Gastroesophageal sphincter (tissue), 4 donors: ENCODE measurements at regions not wholly inside any gene's neighbourhood (a gene's known extent, or its start where the extent isn't known, plus 50 kb on each side); places are given as distances from the start of the nearest gene placed in this dataset.

Experiments
- ATAC-seq: fragments of 150-250 bp; one replicate; pipeline ENCODE4 v1.9.1; 2016; ENCODE audit warnings: mild to moderate bottlenecking, moderate library complexity
- H3K27ac ChIP-seq, 4 donors: fragments of 200-600 bp; sonication (generic) in 3 of 4; 1 replicate in 3 of 4; 2 replicates in 1 of 4; pipeline ENCODE4 v1.5.1; 2016 to 2019
- H3K27me3 ChIP-seq: fragments of 200-600 bp; sonication (generic); one replicate; pipeline ENCODE4 v1.5.1; 2019
- H3K36me3 ChIP-seq, 2 donors: fragments of 200-600 bp; sonication (generic); one replicate each; pipeline ENCODE4 v1.5.1; 2019; ENCODE audit warnings: control low read depth in 1 of 2
- H3K4me1 ChIP-seq, 3 donors: fragments of 200-600 bp; sonication (generic); 1 replicate in 2 of 3; 2 replicates in 1 of 3; pipeline ENCODE4 v1.5.1; 2016 to 2019; ENCODE audit warnings: control low read depth in 2 of 3
- H3K4me3 ChIP-seq, 2 donors: fragments of 200-600 bp; sonication (generic); one replicate each; pipeline ENCODE4 v1.5.1; 2019; ENCODE audit warnings: mild to moderate bottlenecking in 1 of 2, moderate library complexity in 1 of 2
- H3K9me3 ChIP-seq, 3 donors: fragments of 200-600 bp; sonication (generic); one replicate each; pipeline ENCODE4 v1.5.1; 2017 to 2019; ENCODE audit warnings: control low read depth in 2 of 3
- EP300 ChIP-seq: sonication (generic); formaldehyde crosslinking; IDR thresholded peaks from one replicate; pipeline ENCODE4 v1.6.1; 2017; ENCODE audit warnings: antibody characterized with exemption, mild to moderate bottlenecking
- POLR2A ChIP-seq, 2 donors: fragments of 450-650 bp; IDR thresholded peaks; one replicate each; pipeline ENCODE4 v1.6.1; 2017; ENCODE audit warnings: antibody characterized with exemption in 2 of 2, mild to moderate bottlenecking in 2 of 2, moderate library complexity in 1 of 2
- POLR2AphosphoS5 ChIP-seq: sonication (generic); formaldehyde crosslinking; IDR thresholded peaks from one replicate; pipeline ENCODE4 v1.6.1; 2017; ENCODE audit warnings: antibody characterized with exemption
- WGBS, 2 donors: methylation state at CpG; one replicate each; pipeline ENCODE4 v1.1.5; 2018; ENCODE audit warnings: low coverage in 1 of 2; 5-methylcytosine and 5-hydroxymethylcytosine counted together
- TF ChIP-seq, protein P1 (sequence below), 4 experiments: fragments of 200-600 bp in 2 of 4; fragments of 450-650 bp in 2 of 4; sonication (generic) in 1 of 4; IDR thresholded peaks; one replicate each; pipeline ENCODE4 v1.5.1; 2017 to 2019; ENCODE audit warnings: antibody characterized with exemption in 4 of 4, mild to moderate bottlenecking in 2 of 4, moderate library complexity in 2 of 4

DNA sequence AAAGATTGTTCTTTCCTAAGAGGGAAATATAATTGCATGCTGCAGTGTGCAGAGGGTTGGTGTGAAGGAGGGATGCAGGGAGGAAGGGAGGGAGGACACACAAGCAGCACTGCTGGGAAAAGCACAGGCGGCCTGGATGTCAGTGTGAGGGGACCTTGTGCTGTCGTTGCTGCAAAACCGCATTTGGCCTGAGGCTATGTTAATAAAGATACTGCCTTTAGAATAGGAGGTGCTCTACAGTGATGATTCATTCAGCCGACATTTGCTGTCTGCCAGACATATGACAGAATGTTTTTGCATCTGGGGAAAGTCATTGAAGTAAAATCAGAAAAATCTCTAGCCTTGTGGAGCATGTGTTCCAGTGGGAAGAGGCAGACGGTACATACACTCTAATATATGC is 50.5 kb upstream of the TRIM26 start:
- Histone ChIP-seq H3K27me3 (no peaks in the 10 kb centered on the region), H3K36me3 (peaks cover 0 to 8% of the 10 kb centered on the region in 2 donors), H3K9me3 (no peaks in the 10 kb centered on the region), H3K27ac (no peak overlapping the region), H3K4me1 (peaks cover 0 to 25% (median 0%) of the 10 kb centered on the region in 3 donors), H3K4me3 (no peak overlapping the region)
- no peak for TF ChIP-seq POLR2AphosphoS5
- TF ChIP-seq, protein P1, sequence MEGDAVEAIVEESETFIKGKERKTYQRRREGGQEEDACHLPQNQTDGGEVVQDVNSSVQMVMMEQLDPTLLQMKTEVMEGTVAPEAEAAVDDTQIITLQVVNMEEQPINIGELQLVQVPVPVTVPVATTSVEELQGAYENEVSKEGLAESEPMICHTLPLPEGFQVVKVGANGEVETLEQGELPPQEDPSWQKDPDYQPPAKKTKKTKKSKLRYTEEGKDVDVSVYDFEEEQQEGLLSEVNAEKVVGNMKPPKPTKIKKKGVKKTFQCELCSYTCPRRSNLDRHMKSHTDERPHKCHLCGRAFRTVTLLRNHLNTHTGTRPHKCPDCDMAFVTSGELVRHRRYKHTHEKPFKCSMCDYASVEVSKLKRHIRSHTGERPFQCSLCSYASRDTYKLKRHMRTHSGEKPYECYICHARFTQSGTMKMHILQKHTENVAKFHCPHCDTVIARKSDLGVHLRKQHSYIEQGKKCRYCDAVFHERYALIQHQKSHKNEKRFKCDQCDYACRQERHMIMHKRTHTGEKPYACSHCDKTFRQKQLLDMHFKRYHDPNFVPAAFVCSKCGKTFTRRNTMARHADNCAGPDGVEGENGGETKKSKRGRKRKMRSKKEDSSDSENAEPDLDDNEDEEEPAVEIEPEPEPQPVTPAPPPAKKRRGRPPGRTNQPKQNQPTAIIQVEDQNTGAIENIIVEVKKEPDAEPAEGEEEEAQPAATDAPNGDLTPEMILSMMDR (IDR thresholded peaks at IDR 0.05), result no peak
- TF ChIP-seq EP300, result no peak
- TF ChIP-seq POLR2A (IDR thresholded peaks at IDR 0.05), result no peak
- no peak for ATAC-seq
- WGBS, 2 donors, result 56 to 57% methylated on average over 5 of the region's 5 CpGs
